ENCODE measurements at regions not wholly inside any gene's neighbourhood (a gene's known extent, or its start where the extent isn't known, plus 50 kb on each side); places are given as distances from the start of the nearest gene placed in this dataset.
"Not testable (repeated sequence)": the region's sequence is repeated elsewhere in the genome, so short reads cannot be mapped to it uniquely, and the experiment has no call there.

DNA sequence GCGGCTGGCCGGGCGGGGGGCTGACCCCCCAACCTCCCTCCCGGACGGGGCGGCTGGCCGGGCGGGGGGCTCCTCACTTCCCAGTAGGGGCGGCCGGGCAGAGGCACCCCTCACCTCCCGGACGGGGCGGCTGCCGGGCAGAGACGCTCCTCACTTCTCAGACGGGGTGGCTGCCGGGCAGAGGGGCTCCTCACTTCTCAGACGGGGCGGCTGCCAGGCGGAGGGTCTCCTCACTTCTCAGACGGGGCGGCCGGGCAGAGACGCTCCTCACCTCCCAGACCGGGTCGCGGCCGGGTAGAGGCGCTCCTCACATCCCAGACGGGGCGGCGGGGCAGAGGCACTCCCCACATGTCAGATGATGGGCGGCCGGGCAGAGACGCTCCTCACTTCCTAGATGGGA, 112.6 kb upstream of the FAM174B start:
- not testable (repeated sequence) for DNase-seq

- DNase-seq: no peak
These were observed 115.1 kb upstream of the FAM174B start for GRCh38 chr15:92770641-92771040.

DNA sequence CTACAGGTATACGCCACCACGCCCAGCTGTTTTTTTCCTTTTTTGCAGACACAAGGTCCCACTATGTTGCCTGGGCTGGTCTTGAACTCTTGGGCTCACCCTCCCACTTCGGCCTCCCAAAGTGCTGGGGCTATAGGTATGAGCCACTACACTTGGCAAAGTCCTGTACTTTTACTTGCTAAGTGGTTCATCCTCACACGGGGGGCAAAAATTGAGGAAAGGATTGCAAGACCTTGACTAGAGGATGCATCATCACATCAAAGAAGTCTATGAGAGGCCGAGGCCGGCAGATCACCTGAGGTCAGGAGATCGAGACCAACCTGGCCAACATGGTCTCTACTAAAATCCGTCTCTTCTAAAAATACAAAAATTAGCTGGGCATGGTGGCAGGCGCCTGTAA, 116.5 kb upstream of the FAM174B start:
- DNase-seq: no peak

- DNase-seq: no peak
These were observed 117.2 kb upstream of the FAM174B start for GRCh38 chr15:92772626-92773244.

- no peak for DNase-seq
These were observed 117.8 kb upstream of the FAM174B start for GRCh38 chr15:92773340-92773739.

GRCh38 chr15:92779874-92780273, 120.2 kb upstream of the CHD2 start:
- no peak for DNase-seq

GRCh38 chr15:92780843-92781242, 119.3 kb upstream of the CHD2 start:
- DNase-seq: no peak

- no peak for DNase-seq
These were observed 118.1 kb upstream of the CHD2 start for GRCh38 chr15:92781925-92782453.

- DNase-seq: no peak
These were observed 113.0 kb upstream of the CHD2 start for GRCh38 chr15:92787116-92787515.

DNA sequence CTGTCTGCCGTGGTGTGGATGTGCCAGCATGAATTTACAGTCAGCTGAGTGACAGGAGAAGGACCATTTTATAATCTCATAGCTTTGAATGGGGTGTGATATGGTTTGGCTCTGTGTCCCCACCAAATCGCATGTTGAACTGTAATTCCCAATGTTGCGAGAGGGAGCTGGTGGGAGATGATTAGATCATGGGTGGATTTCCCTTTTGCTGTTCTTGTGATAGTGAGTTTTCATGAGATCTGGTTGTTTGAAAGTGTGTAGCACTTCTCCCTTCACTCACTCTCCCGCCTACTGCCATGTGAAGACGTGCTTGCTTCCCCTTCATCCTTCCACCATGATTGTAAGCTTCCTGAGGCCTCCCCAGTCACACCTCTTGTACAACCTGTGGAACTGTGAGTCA, 111.9 kb upstream of the CHD2 start:
- peak; percentile 69 to 86 for DNase-seq

DNA sequence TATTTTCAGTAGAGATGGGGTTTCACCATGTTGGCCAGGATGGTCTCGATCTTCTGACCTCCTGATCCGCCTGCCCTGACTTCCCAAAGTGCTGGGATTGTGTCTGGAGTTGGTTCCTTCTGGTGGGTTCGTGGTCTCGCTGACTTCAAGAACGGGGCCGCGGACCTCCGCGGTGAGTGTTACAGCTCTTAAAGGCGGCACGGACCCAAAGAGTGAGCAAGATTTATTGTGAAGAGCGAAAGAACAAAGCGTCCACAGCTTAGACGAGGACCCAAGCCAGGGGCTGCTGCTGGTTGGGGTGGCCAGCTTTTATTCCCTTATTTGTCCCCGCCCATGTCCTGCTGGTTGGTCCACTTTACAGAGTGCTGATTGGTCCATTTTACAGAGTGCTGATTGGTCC, 111.3 kb upstream of the CHD2 start:
- not testable (repeated sequence) for DNase-seq

GRCh38 chr15:92796161-92796611, 103.9 kb upstream of the CHD2 start:
- no peak for DNase-seq

GRCh38 chr15:92797168-92798052, 102.7 kb upstream of the CHD2 start:
- DNase-seq: peak; percentile 73 to 98

DNA sequence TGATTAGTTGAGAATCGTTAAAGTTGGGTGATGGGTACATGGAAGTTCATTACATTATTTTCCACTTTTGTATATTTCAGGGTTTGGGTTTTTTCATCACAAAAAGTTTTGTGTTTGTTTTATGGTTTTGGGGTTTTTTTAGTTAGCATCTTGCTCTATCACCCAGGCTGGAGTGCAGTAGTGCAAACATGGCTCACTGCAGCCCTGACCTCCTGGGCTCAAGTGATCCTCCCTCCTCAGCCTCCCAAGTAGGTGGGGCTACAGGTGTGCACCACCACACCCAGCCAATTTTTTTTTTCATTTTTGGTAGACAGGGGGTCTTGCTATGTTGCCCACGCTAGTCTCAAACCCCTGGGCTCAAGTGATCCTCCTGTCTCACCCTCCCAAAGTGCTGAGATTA, 100.1 kb upstream of the CHD2 start:
- DNase-seq: no peak

GRCh38 chr15:92800416-92801055, 99.6 kb upstream of the CHD2 start:
- DNase-seq: peak; percentile 39 to 71

GRCh38 chr15:92801056-92801773, 98.9 kb upstream of the CHD2 start:
- not testable (repeated sequence) for DNase-seq

DNA sequence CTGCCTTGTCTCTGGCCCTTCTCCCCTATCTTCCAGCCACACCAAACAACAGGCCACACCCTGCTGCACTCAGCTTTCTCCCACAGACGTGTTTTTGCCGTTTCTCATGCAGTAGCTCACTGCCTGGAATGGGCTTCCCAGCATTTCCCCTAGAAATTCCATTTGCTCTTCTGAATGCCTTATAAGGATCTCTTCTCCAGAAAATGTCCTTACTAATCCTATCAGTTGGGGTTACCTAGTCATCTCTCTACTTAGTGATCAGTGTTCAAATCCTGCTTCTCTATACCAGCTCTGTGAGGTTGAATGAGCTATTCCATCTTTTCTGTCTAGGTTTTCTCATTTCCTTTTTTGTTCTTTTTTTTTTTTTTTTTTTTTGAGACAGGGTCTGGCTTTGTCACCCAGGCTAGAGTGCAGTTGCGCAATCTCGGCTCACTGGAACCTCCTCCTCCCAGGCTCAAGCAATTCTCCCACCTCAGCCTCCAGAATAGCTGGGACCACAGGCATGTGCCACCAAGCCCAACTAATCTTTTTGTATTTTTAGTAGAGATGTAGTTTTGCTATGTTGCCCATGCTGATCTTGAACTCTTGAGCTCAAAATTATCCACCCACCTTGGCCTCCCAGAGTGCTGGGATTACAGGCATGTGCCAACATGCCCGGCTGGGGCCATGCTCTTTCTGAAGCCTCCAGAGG, 98.2 kb upstream of the CHD2 start:
- DNase-seq: peak; percentile 68 to 85

DNA sequence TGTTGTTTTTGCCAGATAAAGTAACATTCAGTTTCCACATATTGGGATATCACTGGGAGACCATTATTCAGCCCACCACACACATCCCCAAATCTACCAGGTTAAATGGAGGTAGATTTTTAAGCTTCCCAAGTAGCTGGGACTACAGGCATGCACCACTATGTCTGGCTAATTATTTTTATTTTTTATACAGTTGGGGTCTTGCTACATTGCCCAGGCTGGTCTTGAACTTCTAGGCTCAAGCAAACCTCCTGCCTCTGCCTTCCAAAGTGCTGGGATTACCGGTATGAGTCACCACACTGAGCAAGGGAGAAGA, 96.6 kb upstream of the CHD2 start:
- DNase-seq: no peak

DNA sequence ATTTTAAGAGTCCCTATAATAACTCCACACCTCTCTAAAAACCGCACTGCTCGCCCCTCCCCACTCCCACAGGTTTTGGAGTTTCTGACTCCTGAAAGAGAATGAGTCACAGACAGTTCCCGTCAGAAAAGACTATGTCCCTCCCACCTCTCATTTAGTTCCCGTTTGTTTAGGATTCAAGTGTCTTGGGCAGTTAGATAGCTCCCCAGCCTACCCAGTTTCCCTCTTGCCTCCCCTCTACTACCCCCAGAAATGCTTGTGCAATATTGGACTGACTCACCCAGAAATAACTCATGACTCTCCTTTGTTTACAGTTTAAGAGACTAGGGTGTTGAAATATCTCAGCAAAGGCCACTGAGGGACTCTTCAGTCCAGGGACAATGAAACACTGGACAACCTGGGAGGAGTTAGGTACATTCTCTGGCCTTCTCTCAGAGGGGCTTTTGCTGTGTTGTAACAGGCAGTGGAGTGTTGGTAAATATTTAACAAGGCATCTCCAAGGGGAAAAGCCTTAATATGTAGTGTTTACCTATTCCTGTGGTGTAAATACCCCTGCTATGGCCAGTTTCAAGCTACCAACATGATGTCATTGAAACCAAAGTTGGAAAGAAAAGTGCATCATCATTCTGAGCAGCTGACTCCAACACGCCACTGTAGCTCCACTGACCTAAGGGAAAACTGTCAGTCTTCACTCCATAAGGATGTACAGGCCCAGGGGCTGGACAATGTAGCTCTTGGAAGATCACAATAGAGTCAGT, 96.1 kb upstream of the CHD2 start:
- peak; percentile 99 to 100 for DNase-seq

- not testable (repeated sequence) for DNase-seq
These were observed 95.6 kb upstream of the CHD2 start for GRCh38 chr15:92804610-92804936.

GRCh38 chr15:92805080-92805690, 94.9 kb upstream of the CHD2 start:
- no peak for DNase-seq
